ENCODE measurements at regions not wholly inside any gene's neighbourhood (a gene's known extent, or its start where the extent isn't known, plus 50 kb on each side); places are given as distances from the start of the nearest gene placed in this dataset.
"Not testable (repeated sequence)": the region's sequence is repeated elsewhere in the genome, so short reads cannot be mapped to it uniquely, and the experiment has no call there.

DNA sequence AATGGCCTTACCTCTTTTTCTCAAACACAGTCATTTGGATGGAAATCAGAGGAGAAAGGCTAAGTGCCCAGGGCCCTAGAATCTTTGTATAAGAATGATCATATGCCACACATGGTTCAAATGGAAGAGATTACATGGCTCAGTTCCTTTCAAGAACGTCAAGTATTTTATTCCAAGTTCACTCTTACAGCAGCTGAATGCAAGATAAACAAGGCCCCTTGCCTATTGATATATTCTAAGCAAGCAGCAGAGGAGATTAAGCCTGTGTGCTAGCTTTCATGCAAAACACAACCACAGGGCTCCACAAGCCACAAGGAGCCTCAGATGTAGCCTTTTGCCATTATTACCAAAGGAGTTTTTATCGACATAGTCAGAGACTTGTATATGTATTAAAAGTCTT is 55.3 kb upstream of the SLCO6A1 start:
- no peak for DNase-seq

DNA sequence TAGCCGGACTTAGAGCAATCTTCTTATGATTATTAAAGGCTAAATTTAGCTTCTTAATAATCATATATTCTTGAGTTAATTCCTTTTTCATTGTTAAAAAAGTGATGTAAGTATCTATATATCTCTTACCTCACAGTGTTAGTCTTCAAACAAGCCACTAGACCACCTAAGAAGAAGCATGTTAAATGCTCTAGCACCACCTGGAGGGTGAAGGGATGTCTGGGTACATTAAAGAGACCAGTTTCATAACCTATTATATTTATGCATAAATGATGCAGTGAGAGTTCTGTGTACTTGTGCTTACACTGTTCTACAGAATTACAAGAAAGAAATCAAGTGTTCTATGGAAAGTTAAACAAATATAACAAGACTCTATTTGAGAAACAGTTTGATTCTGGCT is 55.9 kb upstream of the SLCO6A1 start:
- no peak for DNase-seq

DNA sequence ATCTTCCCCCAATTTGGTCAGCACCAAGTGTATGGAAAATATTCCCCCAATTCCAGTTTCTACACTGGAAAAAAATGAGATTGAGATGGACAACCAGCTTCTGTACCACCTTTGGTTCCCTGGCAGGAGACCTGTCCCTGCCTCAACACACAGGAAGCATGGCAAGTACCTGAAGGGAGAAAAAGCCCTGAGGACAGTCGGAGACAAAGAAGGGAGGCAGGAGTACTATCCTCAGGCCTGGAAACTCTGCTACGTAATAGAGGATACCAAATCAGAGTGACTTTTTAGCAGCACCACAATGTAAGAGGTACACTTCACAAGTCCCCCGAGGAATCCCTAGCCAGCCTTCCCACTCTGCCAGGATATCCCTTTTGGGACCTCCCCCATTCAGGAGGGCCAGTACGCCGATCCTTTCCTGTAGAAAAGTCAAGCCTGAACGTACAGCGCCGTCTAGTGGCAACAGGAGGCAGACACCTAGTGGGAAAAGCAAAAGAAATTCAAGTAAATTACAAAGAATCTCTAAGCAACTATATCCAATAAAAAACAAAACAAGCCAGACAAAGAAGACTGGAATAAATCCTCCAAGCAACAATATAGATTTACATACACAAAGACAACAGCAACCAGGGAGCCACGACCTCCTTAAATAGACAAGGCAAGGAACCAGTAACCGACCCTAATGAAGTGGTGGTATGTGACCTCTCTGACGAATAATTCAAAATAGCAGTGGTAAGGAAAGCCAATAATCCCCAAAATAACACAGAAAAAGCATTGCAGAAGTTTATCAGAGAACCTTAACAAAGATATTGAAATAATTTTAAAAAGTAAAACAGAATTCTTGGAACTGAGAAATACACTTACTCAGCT is 63.3 kb upstream of the SLCO6A1 start:
- DNase-seq = peak in 1 of 56 donors; percentile 1

DNA sequence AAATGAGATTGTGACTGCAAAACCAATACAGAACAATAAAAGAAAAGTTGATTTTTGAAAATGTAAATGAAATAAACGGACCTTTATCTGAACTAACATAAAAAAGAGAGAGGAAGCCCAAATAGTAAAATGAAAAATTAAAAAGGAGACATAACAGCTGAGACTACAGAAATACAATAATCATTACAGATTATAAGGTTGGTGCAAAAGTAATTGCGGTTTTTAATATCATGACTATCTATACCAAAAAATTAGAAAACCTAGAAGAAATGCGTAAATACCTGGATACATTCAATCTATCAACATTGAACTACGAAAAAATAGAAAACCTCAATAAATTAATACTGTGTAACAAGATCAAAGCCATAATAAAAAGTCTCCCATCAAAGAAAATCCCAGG is 71.9 kb upstream of the SLCO6A1 start:
- DNase-seq = no peak

DNA sequence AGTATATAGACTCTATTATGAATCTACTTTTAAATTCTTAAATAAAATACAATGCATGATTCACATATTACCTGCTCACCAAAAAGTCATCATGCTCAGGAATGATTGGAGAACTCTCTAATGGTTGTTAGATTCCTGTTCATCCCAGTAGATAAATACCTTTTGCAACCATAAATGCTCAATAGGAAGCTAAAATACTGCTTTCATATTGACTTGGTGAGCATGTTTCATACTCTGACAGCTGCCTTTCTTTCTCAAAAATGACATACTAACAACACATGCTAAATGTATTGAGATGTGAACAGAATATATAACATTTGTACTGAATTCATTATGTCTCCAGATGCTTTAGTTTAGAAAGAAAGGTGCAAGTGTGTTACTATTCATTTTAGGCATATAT is 79.6 kb upstream of the SLCO6A1 start:
- DNase-seq = no peak

DNA sequence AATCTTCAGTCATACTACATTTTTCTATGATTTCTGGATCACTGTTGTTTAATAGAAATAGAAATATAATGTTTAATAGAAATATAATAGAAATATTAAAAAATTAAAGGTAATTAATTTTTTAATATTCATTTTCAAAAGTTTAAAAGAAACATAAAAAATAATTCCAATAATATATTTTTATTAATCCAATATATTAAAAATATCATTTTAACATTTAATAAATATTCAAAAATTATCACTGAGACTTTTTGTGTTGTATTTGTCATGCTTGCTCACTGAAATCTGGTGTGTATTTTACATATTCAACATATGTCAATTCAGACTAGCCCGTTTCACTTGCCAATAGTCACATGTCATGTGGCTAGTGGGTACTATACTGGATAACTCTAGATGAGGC is 80.6 kb upstream of the SLCO6A1 start:
- DNase-seq = no peak

DNA sequence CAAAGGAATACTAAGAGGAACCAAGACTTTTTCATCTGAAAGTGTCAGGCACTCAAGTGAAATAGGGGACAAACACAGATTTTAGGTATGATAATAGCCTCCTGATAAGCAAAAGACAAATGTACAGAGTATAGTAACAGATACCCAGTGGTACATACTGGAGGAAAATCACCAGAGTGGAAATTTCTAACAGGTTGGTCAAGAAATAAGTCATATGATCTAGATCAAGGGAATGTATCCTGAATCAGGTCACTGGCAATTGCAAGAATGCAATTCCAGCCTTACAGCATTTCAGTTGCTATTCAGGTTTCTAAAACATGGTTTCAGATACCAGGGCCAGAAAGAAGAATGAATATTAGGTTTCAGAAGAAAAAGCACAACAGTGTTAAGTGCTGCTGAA is 82.2 kb upstream of the SLCO6A1 start:
- no peak for DNase-seq

DNA sequence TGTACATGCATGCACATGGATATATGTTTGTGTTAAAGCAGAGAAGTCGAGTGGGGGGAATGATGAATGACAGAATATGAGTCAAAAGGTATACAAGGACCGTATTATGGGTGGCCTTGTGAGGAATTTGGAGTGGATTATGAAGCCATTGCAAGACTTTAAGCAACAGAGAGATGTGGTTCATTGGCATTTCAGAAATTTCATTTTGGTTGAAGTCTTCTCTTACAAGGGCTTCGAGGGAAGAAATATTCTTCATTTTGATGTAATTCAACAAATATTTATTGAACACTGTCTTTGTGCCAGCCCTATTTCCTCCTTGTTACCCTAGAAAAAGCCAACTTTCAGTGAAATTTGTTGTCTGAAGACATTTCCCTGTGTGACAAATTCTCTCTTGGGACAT is 83.9 kb upstream of the SLCO6A1 start:
- DNase-seq = no peak

DNA sequence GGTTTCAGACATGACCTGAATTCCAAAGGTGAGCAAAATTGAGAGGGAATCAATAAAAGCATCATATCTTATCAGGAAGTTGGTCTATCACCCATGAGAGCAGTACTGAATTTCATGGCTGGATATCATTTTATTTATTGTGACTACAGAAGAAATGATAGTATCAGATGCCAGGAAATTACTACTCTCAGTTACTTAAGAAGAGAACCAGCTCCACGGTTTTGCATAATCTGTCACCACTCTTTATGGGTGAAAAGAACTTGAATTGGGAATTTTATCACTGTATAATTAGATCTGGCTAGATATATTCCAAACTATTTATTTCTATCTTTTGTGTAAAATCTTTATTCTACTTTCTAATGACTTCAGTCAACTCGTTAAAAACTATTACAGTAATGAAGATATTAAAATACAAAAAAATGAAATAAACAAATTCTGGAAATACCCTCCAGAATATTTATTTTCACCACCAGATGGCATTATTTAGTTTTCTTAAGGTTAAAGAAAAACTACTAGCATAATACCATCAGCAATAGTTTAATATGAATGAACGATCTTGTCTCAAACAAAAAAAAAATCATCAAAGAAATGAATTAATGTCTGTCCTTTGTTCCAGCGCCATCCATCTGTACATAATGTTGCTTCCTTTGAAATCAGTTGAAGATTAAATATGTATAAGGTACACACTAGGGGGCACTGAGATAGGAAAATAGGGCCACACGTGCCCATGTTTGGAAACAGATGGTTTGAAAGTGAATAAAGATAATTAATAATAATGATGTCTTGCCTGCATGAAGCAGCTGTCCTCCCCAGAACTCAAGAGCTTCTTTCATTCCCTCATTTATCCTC is 84.7 kb upstream of the SLCO6A1 start:
- DNase-seq = no peak

DNA sequence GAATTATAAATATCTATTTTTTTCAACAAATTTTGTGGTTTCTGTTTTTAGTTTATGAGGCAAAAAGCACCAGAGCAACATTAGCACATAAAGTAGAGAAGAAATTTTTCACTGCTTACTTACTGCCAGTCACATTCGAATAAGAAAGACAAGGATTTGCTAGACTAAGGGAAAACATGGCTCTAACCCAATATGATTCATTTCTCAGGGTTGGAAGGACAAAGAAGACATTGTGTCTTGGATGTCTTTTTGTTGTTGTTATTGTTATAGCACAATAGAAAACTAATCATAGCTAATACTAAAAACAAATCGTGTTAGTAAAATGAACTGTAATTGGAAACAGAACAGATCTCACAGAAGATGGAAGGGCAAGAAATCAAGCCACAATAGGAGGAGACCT is 90.9 kb upstream of the SLCO6A1 start:
- no peak for DNase-seq

DNA sequence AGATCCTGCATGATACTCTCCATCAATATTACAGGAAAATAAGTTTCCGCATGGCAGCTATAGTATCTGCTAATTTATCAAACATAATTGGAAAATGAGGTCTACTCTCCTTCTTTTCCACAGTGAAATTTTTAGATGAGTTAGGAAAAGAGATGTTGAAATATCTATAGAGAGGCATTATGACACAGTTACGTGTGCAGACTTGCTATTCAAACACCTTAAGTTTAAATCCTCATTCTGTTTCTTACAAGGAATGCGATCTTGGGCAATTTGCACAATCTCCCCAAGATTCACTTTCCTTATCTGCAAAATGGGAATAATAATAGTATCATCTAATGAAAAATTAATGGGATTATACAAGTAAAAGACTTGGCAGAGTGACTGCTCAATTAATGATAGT is 91.7 kb upstream of the SLCO6A1 start:
- no peak for DNase-seq

DNA sequence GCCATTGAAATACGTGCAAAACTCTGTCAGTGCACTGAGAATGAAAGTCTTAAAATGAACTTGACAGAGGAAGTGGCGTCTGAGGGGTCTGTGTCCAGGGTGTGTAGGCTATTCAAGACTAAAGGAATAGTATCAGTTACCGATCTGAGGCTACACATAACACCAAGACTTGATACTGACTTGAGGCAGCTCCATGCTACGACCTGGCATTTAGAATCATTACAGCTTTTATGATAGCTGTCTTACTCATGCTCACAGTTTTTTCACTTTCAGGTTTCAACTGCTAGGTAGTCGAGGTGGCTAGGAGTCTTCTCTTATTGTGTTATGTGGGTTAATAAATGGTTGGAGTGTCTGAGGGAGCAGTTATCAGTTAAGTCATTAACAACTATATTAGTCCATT is 92.8 kb upstream of the SLCO6A1 start:
- DNase-seq = no peak

DNA sequence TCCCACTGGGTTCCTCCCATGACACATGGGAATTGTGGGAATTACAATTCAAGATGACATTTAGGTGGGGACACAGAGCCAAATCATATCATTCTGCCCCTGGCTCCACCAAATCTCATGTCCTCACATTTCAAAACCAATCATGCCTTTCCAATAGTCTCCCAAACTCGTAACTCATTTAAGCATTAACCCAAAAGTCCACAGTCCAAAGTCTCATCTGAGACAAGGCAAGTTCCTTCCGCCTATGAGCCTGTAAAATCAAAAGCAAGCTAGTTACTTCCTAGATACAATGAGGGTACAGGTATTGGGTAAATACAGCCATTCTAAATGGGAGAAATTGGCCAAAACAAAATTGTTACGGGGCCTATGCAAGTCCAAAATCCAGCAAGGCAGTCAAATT is 93.8 kb upstream of the SLCO6A1 start:
- not testable (repeated sequence) for DNase-seq

DNA sequence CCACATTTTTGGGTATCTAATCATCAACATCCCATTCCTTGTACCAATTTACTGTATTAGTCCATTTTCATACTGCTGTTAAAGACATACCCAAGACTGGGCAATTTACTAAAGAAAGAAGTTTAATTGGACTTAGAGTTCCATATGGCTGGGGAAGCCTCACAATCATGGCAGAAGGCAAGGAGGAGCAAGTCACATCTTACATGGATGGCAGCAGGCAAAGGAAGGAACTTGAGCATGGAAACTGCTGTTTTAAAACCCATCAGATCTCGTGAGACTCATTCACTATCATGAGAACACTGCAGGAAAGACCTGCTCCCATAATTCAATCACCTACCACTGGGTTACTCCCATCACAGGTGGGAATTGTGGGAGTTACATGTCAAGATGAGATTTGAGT is 95.4 kb upstream of the SLCO6A1 start:
- DNase-seq = no peak

DNA sequence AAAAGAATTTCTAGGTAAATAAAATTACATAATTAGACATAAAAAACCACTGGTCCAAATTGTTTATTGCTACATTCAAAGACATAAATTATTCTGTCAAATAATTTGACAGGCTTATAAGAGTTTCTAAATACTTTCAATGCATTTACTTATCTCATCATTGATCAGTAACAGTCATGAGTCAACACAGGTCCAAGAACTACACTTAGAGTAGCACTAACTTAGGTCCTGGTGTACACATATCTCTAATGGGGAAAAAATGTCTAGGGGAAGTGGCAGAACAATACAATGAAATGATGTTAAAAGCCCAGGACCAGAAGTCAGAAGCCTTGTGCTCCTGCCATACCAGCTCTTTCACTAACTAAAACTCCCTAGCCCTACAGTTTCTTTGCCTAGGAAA is 96.5 kb upstream of the SLCO6A1 start:
- DNase-seq = no peak

DNA sequence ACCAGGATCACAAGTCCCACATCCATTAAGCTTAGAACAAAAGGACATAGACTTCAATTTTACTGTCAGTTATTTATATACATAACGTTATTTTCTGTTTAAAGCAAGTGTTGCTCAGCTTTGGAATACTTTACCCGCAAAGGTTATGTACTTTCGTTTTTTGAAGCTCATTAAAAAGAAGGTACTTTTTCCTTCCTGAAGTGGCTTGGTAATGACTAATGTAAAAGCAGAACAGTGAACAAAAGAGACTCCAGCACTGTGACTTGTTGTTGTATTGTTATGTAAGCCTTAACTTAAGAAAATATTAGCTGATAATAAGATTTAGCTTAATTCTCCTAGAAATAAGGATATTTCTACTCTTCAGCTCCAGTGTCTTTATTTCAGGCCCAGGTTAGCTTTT is 97.3 kb upstream of the SLCO6A1 start:
- no peak for DNase-seq

DNA sequence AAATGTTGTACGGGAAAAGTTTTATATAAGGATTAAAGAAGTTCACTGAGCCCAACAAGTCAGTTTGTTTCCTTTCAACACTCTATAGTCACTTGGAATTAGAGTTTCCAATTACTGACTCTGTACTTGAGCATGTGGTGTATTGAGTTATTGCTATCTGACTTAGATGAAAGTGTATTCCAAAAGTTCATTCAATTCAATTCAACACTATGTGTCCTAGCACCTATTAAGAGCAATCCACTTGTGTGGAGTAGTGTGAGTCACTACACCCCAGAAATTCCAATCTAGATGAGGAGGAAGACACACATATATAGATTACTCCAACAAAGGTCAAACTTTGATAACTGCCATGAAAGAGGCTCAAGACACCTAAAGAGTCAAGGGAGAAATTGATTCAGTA is 98.2 kb upstream of the SLCO6A1 start:
- DNase-seq = no peak

DNA sequence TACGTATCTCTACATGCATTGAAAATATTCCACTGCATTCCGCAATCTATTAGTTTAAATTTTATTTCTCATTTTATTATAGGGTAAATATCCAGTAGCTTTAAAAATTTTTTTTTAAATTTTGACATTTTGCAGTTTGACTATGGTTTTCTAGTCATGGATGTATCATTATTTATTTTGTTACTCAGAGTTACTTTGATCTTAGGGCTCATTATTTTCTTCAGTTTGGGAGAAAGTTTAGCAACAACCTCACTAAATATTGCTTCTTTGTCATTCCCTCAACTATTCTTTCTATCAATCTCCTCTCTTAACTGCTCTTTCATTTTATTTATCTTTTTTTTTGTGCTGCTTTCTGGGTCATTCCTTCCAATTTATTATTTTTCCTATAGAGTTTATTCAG is 100.5 kb upstream of the SLCO6A1 start:
- DNase-seq = no peak

DNA sequence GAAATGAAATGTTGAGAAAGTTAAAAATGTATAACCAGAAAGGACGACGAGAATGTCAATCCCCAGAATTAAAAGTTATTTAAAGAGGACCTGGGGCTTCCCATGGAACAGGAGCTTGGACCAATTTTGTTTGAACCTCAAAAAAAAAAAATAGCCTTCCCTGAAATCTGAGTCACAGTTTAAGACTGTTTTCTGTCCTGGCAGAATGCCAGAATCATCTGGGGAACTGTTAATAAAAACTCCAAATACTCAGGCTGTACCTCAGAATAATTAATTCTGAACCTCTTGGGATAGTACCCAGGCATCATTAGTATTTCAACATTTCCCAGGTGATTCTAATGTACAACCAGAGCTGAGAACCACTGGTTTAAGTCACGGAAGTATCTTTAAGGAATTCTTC is 102.2 kb upstream of the SLCO6A1 start:
- no peak for DNase-seq

DNA sequence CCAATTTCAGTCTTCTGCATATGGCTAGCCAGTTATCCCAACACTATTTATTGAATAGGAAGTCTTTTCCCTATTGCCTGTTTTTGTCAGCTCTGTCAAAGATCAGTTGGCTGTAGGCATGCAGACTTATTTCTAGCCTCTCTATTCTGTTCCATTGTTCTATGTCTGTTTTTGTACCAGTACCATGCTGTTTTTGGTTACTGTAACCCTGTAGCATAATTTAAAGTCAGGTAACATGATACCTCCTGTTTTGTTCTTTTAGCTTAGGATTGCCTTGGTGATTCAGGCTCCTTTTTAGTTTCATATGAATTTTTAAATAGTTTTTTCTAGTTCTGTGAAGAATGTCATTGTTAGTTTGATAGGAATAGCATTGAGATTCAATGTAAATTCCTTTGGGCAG is 104.9 kb upstream of the SLCO6A1 start:
- no peak for DNase-seq

DNA sequence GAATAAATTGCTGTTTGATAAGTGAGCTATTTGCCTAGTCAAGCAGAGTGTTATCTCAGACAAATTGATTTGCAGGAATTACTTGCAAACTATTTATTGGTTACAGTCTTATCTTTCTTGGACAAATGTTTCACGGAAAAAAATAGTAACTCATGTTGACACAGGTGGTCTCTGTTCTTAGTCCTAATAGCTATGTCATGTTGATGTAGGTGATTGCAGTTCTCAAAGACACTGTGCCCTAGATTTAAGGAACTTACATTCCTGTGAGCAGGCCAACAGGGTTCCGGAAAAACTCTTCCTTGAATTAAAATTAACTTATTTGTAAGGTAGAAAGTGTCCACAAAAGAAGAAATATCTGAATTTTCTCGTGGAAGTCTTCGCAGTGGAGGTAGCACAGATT is 109.6 kb upstream of the SLCO6A1 start:
- DNase-seq = no peak

DNA sequence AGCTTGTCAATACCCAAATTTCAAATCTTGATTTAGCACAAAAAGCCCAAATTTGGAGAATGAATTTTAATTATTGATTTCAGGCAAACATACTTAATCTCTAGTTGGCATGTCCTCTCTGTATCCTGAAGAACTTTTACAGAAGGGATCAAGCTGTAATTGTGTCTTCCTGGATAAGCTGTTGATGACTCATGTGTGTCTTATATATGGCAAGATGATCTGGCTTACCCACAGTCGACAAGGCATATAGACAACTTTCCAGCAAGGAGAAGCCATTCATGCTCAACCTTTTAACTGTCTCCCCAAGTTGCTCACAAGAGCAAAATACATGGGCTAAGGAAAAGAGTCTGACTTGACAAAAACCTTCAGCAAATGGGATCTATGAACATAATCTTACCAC is 112.5 kb upstream of the SLCO6A1 start:
- no peak for DNase-seq

DNA sequence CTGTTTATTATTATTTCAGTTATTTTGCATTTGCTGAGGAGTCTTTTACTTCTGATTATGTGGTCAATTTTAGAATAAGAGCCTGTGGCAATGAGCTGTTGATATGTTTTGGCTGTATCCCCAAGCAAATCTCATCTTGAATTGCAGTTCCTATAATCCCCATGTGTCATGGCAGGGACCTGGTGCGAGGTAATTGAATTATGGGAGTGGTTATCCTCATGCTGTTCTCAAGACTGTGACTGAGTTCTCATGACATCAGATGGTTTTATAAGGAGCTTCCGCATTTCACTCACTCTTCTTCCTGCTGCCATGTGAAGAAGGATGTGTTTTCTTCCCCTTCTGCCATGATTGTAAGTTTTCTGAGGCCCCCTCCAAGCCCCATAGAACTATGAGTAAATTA is 114.9 kb upstream of the SLCO6A1 start:
- DNase-seq = no peak

Data from amygdala (tissue), 56 donors.